GM04504 (cell line): ENCODE measurements at regions not wholly inside any gene's neighbourhood (a gene's known extent, or its start where the extent isn't known, plus 50 kb on each side); places are given as distances from the start of the nearest gene placed in this dataset.
"Not testable (repeated sequence)": the region's sequence is repeated elsewhere in the genome, so short reads cannot be mapped to it uniquely, and the experiment has no call there.

Source experiments
- DNase-seq: peaks from one replicate; pipeline ENCODE4 v3.0.0-alpha.2; 2012; ENCODE audit warnings: low read depth

GRCh38 chr3:194249323-194250097 lies 101.6 kb downstream of the CPN2 start:
- no peak for DNase-seq

DNA sequence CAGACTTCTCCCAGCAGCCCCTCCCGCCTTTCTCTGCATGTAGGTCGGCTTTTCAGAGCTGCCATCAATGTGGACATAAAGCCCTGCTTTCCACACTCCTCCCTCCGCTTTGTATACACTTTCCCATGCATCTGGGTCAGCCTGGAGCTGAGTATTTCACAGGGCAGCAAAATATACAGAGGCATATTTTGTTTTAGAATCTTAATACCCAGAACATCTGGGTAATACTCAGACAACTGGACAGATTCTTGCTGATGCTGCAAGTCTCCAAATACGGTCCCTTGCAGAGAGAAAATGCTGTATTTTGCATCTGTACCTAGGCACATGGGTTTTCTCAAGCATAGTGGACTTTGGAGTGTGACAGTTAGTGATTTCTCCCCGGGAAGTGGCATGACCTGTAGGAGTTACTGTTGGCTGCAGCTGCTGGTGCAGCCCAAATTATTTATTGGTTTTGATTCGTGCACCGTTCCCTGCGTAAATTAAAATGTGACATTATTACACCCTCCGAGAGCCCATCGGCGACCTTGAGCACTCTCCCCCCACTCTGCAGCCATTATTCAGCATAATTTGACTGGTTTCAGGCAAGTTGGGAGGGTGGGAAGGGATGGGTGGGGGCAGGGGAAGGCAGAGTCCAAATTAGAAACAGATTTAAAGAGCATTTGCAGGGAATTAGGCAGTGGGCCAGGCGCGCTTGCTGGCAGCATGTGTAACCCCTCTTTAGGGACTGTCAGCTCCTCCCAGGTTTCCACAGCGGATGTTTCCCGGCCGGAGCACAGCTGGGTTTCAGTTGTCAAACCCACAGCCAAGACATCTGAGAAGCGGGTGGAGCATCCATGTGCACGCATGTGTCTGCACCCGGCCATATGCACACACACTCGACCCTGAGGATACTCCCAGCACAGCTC lies 100.8 kb downstream of the CPN2 start:
- peak; percentile 42 for DNase-seq

DNA sequence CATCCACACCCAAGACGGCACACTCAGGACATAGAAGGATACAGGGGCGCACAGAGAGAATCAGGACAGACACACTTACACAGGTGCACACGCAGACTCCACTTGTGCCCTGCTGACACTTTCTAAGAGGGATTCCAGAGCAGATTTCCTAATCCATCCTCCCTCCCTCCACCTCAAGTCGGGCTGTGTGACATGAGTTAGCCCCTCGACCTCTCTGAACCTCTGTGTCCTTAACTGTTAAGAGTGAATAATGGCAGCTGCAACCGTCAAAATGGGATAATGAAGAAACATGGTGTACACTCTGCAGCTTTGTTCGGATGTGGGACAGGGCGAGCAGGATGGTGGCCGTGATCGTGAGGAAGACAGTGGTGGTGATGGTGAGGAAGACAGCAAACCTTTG lies 100.1 kb downstream of the CPN2 start:
- no peak for DNase-seq

- no peak for DNase-seq
Measured at GRCh38 chr3:194251461-194251860, 99.7 kb downstream of the CPN2 start.

DNA sequence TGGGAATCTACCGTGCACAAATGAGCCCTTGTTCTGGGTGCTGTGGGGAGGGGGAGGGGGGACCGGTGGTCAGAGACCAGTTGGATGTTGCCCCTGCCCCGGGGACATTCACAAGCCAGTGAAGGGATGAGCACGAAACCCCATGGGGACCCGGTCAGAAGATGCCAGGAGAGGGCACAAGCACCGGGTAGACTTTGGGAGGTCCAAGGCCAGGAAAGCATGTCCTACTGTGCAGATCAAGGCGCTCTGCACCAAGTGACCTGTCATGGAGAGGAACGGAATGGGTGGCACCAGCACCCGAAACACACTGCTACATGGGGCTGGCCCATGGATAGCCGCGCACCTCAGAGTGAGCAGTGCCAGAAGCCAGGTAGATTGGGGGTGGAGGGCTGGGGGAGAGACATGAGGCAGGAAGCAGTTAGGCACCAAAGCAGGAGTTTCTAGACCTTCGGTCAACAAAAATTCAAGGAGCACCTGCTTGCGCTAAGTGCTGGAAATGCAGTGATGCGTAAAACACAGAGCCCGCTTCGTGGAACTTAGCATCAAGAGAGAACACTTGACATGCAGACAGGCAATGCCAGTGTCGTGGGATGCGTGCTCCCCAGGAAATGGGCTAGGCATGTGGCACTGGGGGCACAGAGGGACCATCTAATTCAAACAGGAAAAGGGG lies 99.1 kb downstream of the CPN2 start:
- DNase-seq: no peak

GRCh38 chr3:194253270-194253669 lies 97.9 kb downstream of the CPN2 start:
- no peak for DNase-seq

- no peak for DNase-seq
Measured at GRCh38 chr3:194254040-194254439, 97.1 kb downstream of the CPN2 start.

DNA sequence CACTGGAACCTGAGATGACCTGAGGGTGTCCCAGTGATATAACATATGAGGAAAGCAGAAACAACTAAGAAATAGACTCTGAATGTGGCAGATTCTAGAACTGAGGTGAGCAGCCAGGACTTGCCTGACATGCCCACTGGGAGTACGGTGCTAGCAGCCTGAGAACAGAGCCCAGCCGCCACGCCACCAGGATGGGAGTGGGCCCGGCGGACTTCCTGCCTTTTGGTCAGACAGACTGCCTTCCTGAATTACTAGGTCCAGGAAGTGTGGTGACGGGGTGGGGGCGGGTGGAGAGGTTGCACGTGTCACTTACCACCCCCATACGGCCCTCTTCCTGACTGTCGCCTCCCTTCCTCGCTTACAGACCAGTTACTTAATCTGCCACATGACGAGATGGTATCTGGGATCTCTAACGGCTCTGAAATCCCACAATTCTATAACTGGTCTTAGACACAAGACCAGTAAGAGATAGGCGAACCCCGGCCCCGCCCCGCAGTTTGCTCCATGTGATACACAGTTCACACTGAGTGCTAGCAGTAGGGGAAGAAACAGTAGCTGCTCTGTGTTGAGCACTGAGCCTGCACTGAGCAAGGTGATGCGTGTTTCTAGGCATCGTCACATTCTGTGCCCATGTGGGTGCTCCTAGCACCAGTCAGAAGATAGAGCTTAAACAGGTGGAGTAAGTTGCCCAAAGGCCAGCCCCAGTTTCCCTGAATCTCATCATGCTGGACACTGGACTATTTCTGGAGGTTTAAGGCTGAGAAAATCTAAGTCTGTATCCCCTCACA lies 95.7 kb downstream of the CPN2 start:
- DNase-seq: no peak

DNA sequence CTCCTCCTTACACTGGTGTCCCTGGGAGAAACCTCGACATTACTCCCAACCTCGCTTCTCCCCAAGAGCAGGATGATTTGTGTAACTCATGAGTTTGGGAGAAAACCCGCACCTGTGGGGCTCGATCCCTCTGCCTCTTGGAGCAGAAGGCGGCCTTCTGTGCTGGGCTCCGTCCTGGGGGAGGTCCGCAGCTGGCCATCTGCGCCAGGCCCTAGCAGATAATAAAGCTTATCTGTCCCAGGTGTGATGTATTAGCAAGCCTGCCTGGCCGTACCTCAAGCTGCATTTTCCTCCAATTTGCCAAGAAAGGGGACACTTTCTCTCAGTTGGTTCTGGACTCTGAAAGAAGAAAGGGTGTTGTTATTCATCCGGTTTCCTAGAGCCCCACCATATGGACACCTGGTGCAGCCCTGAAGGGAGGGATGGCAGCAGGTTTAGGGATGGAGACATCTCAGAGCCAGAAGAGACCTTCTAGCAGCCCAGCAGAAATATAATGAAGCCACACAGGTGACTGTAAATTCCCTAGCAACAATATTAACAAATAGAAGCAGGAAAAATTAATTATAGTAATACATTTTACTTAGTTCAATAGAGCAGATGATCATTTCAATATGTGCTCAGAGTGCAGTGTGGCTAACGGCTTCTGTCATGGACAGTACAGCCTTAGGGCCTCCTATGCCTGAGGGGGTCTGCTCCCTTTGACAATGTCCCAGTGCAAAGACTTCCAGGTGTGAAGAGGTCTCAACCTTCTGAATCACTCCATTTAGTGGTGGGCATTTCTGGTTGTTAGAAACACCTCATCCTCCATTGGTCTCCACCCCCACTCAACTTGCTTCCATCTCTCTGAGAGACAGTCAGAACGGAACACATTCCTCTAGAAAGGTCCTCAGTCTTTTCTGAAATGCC lies 94.8 kb downstream of the CPN2 start:
- DNase-seq: no peak

DNA sequence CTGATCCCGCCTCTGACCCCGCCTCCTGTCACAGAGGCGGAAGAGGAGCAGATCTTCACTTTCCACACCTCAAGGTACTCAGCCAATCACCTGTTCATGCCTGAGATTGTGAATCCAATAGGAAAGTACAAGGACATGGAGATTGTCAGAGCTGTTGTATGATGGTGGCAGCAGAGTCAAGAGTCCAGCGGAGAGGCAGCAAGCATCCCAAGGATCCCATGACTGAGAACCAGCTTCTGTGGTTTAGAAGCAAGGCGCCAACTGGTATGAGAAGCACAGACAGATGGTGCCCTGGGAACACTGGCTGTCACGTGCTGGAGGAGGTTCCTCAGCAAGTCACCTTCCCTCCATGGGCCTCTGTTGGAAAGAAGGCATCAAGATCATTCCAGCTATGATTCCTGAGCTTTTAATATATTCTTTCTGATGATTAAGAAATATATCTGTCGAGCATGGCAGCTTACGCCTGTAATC lies 93.9 kb downstream of the CPN2 start:
- no peak for DNase-seq

GRCh38 chr3:194257916-194258668 lies 93.0 kb downstream of the CPN2 start:
- no peak for DNase-seq

GRCh38 chr3:194259982-194260766 lies 91.0 kb downstream of the CPN2 start:
- no peak for DNase-seq

DNA sequence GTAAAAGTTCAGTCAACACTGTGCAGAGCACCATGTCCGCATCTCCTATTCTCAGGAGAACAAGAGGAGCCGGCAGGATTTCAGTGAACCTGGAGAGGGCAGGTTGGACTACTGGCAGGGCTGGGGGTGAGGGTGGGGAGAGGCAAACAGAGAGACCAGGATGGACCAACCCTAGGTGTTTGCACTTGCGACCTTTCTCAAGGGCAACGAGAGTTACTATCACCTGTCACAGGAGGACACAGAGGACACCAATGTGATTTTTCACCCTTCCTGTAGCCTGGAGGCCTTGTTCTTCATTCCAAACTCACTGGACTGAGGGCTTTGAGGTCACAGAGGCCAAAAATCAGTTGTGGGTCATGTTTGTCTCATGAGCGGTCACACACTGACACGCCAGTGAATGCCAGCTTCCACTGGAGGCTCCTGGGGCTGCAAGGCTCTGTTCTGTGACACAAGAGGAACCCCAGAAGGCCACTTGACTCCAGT lies 89.5 kb downstream of the CPN2 start:
- no peak for DNase-seq

GRCh38 chr3:194262176-194262924 lies 88.8 kb downstream of the CPN2 start:
- DNase-seq: no peak

GRCh38 chr3:194262925-194263305 lies 88.2 kb downstream of the CPN2 start:
- DNase-seq: no peak

DNA sequence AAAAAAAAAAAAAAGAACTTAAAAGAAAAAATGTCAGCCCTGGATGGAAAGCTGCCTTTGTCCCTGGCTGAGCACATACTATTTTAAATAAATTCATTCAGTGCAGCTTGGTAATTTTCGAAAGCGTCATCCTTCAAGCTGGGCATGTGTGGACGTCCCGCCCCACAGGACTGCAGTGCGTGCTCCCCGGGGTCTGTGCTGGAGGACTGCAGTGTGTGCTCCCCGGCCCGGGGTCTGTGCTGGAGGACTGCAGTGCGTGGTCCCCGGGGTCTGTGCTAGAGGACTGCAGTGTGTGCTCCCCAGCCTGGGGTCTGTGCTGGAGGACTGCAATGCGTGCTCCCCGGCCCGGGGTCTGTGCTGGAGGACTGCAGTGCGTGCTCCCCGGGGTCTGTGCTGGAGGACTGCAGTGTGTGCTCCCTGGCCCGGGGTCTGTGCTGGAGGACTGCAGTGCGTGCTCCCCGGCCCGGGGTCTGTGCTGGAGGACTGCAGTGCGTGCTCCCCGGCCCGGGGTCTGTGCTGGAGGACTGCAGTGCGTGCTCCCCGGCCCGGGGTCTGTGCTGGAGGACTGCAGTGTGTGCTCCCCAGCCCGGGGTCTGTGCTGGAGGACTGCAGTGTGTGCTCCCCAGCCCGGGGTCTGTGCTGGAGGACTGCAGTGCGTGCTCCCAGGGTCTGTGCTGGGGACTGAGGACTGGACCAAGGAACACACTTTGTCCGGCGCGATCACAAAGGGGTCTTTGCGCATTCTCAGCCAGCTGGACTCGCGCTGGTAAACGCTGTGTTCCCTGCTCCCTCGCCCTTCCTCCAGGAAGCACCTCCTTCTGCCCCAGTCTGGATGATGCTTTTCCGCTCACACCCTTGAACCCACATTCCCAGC lies 86.3 kb downstream of the CPN2 start:
- DNase-seq: not testable (repeated sequence)

GRCh38 chr3:194265505-194265892 lies 85.6 kb downstream of the CPN2 start:
- peak; percentile 62 for DNase-seq
